ENCODE measurements at regions not wholly inside any gene's neighbourhood (a gene's known extent, or its start where the extent isn't known, plus 50 kb on each side); places are given as distances from the start of the nearest gene placed in this dataset.
"Not testable (repeated sequence)": the region's sequence is repeated elsewhere in the genome, so short reads cannot be mapped to it uniquely, and the experiment has no call there.

DNA sequence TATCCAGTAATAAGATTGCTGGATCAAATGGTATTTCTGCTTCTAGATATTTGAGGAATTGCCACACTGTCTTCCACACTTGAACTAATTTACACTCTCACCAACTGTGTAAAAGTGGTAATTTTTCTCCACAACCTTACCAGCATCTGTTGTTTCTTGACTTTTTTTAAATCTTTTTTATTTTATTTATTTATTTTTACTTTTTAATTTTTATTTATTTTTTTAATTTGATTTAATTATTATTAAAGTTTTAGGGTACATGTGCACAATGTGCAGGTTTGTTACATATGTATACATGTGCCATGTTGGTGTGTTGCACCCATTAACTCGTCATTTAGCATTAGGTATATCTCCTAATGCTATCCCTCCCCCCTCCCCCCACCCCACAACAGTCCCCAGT is 765.9 kb upstream of the GJE1 start:
- DNase-seq = not testable (repeated sequence)

DNA sequence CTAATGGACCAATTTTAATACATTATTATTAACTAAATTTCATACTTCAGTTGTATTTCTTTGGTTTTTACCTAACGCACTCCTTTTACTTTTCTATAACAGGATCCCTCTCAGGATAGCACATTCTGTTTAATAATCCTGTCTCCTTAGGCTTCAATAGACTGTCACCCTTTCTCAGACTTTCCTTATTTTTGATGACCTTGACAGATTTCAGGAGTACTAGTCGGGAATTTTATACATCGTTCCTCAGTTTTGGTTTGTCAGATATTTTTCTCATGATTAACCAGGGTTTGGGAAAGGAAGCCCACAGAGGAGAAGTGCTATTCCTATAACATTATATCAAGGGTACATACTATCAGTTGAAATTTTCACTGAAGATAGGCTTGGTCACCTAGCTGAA is 768.0 kb upstream of the GJE1 start:
- no peak for DNase-seq

DNA sequence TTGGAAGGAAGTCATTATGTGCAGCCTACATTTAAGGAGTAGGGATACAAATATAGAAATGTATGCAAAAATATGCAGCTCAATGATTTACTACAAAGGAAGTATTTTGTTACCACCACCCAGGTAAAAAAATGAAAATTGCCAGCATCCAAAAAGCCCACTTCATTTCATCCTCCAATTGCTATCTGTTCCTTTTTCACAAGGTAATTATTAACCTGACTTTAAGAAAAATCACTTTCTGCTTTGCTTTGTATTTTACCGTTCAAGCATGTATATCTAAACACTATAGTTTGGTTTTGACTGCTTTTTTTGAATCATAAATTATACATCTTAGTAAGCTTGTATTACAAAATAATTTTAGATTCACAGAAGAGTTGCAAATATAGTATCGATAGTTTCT is 768.5 kb upstream of the GJE1 start:
- no peak for DNase-seq

DNA sequence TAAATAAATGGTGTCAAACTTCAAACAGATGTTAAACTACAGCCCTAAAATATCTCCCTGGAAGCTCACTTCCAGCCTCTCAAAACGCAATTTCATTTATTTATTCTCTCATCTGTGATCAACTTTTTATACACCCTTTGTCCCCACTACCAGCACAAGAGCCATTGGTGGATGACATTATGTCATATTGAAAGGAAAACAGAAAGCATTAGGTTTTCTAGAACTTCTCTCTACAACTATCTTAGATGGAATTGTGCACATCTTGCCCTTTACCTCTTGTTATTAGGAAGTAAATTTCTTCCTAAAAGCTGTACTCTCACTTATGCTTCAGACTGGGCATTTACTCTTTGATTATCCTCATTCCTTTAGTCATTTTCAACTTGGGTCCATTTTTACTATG is 771.2 kb upstream of the GJE1 start:
- DNase-seq = no peak

GRCh38 chr6:141359953-141360352 is 772.8 kb upstream of the GJE1 start:
- DNase-seq = no peak

- no peak for DNase-seq
Observed at GRCh38 chr6:141354191-141354955, 778.4 kb upstream of the GJE1 start.

DNA sequence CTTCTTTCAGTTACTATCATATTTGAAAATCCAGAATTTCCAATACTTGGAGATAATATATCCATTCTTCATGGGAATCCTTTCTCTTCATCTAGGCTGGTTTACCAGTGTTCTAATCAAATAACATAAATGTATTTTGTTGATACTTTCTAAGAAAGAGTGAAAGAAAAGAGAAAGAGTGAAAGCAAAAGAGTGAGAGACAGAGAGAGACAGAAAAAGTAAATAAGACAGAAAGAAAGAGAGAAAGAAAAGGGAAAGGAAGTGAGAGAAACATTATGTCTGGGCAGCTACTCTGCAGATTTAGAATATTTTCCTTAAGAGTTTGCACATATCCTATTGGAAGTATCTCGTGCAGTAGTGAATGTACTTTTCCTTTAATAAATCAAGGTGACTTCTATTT is 781.0 kb upstream of the GJE1 start:
- DNase-seq = no peak

DNA sequence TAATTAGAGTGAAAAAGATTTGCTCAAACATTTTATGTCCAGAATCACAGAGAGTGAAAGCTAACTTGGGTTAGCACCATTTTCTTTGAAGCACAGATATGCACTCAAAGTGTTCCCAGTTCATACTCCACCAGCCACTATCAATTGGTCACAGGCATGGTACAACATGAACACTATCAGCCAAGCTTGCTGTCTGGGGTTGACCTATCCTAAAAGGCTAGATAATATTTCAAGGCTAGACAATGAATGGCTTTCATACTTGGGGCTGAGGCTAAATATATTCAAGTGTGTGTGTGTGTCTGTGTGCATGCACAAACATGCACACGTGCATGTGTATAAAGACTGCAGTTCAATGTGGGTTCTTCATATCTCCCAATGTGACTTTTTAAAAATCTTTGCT is 783.0 kb upstream of the GJE1 start:
- no peak for DNase-seq

GRCh38 chr6:141347906-141348492 is 784.7 kb upstream of the GJE1 start:
- no peak for DNase-seq

GRCh38 chr6:141347086-141347485 is 785.6 kb upstream of the GJE1 start:
- DNase-seq = no peak

DNA sequence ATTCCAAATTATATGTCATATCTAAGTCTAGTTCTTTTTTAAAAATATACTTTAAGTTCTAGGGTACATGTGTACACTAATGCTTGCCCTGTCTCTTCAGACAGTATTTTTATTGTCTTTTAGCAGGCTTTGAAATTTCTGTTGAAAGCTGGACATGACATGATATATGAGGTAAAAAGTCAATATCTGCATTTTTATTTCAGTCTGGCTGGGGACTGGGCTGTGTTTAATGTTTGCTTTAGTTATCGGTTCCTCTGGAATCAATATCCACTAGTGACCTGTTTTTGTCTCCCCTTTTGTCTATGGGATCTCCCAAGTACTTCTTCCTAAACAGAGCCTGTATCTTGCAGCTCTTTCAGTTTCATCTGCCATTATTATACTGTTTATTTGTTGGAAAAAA is 786.2 kb upstream of the GJE1 start:
- no peak for DNase-seq

- DNase-seq = no peak
Observed at GRCh38 chr6:141337191-141337590, 795.5 kb upstream of the GJE1 start.

GRCh38 chr6:141335477-141336273 is 797.0 kb upstream of the GJE1 start:
- no peak for DNase-seq

- no peak for DNase-seq
Observed at GRCh38 chr6:141326925-141327324, 805.8 kb upstream of the GJE1 start.

DNA sequence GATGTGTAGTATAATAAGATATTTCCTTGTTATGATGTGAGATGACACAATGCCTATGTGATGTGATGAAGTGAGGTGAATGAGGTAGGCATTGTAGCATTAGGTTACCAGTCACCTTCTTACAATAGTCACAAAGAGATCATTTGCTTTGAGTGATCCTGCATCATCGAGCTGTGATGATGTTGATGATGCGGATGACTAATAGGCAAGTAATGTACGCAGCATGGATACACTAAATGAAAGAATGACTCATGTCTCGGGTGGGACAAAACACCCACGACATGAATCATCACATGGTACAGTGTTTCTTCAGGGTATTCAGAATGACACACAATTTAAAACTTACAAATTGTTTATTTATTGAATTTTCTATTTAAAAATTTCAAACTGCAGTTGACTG is 806.3 kb upstream of the GJE1 start:
- DNase-seq = no peak

DNA sequence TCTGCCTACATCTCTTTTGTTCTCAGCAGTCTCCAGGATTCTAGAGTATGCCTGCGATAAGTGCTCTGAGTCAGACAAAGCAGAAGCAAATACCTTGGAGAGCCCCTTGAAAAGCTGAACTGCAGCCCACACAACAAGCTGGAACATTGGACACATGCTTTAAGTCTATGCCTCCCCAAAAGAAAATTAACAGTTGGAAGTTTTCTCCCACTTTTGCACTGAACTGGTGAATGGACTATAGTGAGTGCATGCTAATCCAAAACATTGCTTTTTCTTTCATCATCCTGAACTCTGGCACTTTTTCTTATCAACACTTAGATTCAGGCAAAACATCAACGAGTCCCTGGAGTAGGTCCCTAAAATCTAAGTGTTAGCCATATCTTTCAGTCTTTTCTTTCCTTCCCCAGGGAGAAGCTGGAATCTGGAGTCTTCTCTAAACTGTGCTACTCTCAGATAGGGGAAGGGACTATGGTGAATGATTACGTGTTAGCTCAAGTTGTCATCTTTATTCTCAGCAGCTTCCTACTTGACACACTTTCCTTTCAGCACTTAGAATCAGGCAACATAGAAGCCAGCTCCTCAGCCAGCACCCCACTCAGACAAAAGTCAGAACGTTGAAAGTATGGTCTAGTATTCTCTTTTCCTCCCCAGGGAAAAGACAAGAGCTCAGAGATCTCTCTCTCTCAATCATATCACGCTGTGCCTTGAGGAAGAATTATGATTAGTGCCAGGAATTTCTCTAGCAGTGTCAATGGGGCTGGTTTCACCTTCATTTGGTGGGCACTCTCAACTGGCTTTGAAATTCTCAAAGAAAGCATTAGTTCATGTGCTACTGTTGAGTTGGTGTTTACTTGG is 811.0 kb upstream of the GJE1 start:
- DNase-seq = no peak

GRCh38 chr6:141316236-141316635 is 816.5 kb upstream of the GJE1 start:
- no peak for DNase-seq

DNA sequence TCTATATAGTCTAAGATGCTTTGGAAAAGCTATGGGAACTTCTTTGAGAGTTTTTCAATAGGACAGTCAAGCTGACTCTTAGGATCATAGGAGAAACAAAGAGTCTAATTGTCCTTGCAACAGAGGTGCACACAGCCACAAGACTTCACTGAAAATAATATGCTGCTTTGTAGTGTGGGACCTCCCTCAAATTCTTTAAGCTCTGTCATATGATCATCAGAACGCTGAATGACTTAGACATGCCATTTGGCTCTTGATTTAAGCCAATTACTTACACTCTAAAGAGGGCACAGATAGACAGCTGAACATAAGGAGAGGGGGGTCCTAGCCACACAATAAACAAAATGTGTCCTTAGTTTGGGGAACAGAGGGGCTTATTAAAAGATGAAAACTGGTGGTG is 818.7 kb upstream of the GJE1 start:
- DNase-seq = no peak

DNA sequence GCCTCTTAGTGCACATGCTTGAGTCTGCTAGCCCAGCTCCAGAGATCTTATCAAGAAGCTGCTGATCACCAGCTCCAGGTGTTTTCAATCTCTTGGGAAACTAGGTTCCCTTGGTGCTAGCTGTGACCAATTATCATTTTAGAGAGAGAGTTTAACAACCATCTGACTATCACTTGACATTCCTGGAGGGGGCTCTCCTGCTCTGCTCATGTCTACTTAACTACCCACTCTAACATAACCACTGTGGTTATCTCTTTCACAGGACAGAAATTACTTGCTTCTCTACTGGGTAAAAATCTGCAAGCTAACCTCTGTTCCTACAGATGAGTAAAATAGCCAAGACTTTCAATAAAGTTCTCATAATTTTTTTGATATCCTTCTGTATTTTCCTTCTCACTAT is 823.4 kb upstream of the GJE1 start:
- DNase-seq = no peak

GRCh38 chr6:141307309-141307998 is 825.3 kb upstream of the GJE1 start:
- no peak for DNase-seq

GRCh38 chr6:141303907-141304306 is 828.8 kb upstream of the GJE1 start:
- no peak for DNase-seq

DNA sequence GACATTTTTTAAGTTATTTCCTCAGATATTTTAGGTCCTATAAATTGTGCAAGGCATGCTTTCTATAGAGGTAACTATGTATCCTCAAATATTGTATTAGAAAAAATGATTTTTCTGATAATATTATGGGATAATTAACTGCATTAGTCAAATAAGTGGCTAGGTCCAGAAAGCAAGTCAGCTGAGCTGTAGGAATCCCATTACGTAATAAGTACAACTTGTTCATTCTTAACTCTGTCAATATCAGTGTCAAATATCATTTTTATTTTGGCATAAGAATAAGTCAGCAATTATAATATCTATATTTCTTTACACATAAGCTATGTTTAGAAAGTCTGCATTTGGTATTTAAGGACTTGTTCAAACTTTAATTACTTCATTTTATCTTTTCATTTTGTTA is 830.9 kb upstream of the GJE1 start:
- DNase-seq = no peak

All from NCI-H1436 treated with DMSO at 0.1 percent for 48 hours (cell line).